Activated T-cell treated with anti-CD3 and anti-CD28 coated beads, Interleukin-2, amount 50 U/mL, for 24 hours (primary cell): ENCODE measurements at regions not wholly inside any gene's neighbourhood (a gene's known extent, or its start where the extent isn't known, plus 50 kb on each side); places are given as distances from the start of the nearest gene placed in this dataset.

Experiments
- DNase-seq: peaks from one replicate; pipeline ENCODE4 v3.0.0-alpha.2; 2020
- H3K27ac Mint-ChIP-seq: 2 replicates; pipeline ENCODE4 v1.8.0; 2020; ENCODE audit warnings: mild to moderate bottlenecking, mixed read lengths
- H3K27me3 Mint-ChIP-seq: 2 replicates; pipeline ENCODE4 v1.8.0; 2020; ENCODE audit warnings: mixed read lengths
- H3K36me3 Mint-ChIP-seq: 2 replicates; pipeline ENCODE4 v1.8.0; 2020; ENCODE audit warnings: low read depth, mixed read lengths
- H3K4me1 Mint-ChIP-seq: 2 replicates; pipeline ENCODE4 v1.8.0; 2020; ENCODE audit warnings: low read depth, mixed read lengths
- H3K4me3 Mint-ChIP-seq: 2 replicates; pipeline ENCODE4 v1.8.0; 2020; ENCODE audit warnings: mild to moderate bottlenecking, moderate library complexity, mixed read lengths
- H3K9me3 Mint-ChIP-seq: 2 replicates; pipeline ENCODE4 v1.8.0; 2020; ENCODE audit warnings: mixed read lengths

DNA sequence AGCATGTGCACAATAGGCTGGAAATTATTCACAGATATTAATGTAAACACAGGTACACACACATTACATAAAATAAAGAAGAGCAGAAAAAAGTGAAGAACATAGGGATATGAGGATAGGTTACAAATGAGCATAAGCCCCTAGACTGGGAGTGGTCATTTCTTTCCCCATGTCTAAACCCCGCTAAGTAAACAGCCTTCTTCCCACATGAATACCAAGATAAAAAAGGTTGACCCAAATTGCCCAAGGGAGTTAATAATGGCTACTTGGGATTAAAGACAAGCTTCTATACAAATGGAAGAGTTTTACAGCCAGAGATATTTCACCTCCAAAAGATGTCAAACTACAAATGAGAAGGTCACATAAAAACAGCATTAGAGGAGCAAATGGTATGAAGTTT is 527.1 kb upstream of the CELF2 start:
- H3K4me3 Mint-ChIP-seq = no peak overlapping the region
- no peak for DNase-seq

DNA sequence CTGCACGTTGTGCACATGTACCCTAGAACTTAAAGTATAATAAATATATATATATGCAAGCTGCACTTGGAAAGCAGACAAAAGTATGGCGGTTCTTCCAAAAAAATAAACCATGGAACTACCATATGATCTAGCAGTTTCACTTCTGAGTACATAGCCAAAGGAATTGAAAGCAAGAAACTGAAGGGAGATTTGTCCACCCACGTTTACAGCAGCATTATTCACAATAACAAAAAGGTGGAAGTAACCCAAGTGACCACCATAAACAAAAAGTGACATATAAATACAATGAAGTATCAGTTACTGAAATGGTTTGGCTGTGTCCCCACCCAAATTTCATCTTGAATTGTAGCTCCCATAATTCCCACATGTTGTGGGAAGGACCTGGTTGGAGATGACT is 525.3 kb upstream of the CELF2 start:
- Mint-ChIP-seq H3K9me3 (no peaks in the 10 kb centered on the region), H3K27me3 (peaks cover 52% of the 10 kb centered on the region), H3K4me3 (no peak overlapping the region), H3K4me1 (no peaks in the 10 kb centered on the region), H3K27ac (no peak overlapping the region), H3K36me3 (no peaks in the 10 kb centered on the region)
- no peak for DNase-seq

More for the DNA sequence above, 527.1 kb upstream of the CELF2 start:
- peaks cover 49% of the 10 kb centered on the region for H3K27me3 Mint-ChIP-seq
- H3K27ac Mint-ChIP-seq = no peak overlapping the region
- no peaks in the 10 kb centered on the region for H3K4me1 Mint-ChIP-seq
- H3K36me3 Mint-ChIP-seq = no peaks in the 10 kb centered on the region
- H3K9me3 Mint-ChIP-seq = no peaks in the 10 kb centered on the region

- Mint-ChIP-seq H3K27me3 (peaks cover 45% of the 10 kb centered on the region), H3K4me1 (no peaks in the 10 kb centered on the region), H3K36me3 (no peaks in the 10 kb centered on the region), H3K27ac (no peak overlapping the region), H3K9me3 (no peaks in the 10 kb centered on the region), H3K4me3 (no peak overlapping the region)
- DNase-seq = no peak
Observed at GRCh38 chr10:10493833-10494232, 523.8 kb upstream of the CELF2 start.

DNA sequence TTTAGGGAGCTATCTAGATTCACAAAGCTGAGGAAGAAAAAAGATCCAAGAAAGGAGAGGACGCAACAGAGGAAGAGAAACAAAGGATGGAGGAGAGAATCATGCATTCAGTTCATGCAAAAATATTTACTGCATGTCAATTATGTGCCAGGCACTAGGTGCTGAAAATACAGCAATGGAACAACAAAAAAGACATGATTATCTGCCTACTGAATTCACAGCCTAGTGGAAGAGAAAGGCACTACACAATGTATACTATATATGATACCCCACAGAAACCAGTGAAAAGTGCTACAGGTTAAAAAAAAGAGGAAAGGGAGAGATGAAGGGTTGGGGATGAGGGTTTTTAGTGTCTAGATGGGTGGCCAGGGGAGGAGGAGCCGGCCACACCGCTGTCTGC is 520.4 kb upstream of the CELF2 start:
- no peak for DNase-seq

GRCh38 chr10:10498781-10499180 is 518.9 kb upstream of the CELF2 start:
- Mint-ChIP-seq H3K36me3 (no peaks in the 10 kb centered on the region), H3K9me3 (peaks cover 3% of the 10 kb centered on the region), H3K27ac (no peak overlapping the region), H3K4me3 (no peak overlapping the region), H3K4me1 (no peaks in the 10 kb centered on the region), H3K27me3 (peaks cover 16% of the 10 kb centered on the region)
- DNase-seq = no peak

More for the DNA sequence above, 520.4 kb upstream of the CELF2 start:
- peaks cover 3% of the 10 kb centered on the region for H3K9me3 Mint-ChIP-seq
- H3K4me3 Mint-ChIP-seq = no peak overlapping the region
- peaks cover 21% of the 10 kb centered on the region for H3K27me3 Mint-ChIP-seq
- no peak overlapping the region for H3K27ac Mint-ChIP-seq
- H3K4me1 Mint-ChIP-seq = no peaks in the 10 kb centered on the region
- no peaks in the 10 kb centered on the region for H3K36me3 Mint-ChIP-seq

- H3K4me1 Mint-ChIP-seq = no peaks in the 10 kb centered on the region
- H3K9me3 Mint-ChIP-seq = peaks cover 3% of the 10 kb centered on the region
- no peaks in the 10 kb centered on the region for H3K36me3 Mint-ChIP-seq
- peaks cover 19% of the 10 kb centered on the region for H3K27me3 Mint-ChIP-seq
- no peak overlapping the region for H3K4me3 Mint-ChIP-seq
- H3K27ac Mint-ChIP-seq = no peak overlapping the region
- DNase-seq = no peak
Observed at GRCh38 chr10:10499839-10500238, 517.8 kb upstream of the CELF2 start.

DNA sequence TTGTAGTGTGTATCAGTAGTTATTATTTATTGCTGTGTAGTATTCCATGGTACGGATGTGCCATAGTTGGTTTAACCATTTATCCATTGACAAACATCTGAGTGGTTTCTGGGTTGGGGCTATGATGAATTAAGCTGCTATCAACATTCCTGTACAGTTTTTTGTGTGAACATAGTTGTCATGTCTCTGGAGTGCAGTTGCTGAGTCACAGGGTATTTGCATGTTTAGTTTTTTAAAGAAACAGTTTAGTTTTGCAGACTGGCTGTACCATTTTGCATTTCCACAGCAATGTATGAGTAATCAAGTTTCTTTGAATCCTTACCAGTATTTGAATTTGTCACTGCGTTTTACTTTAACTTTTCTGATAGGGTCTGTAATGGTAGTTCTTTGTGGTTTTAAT is 516.7 kb upstream of the CELF2 start:
- Mint-ChIP-seq H3K36me3 (no peaks in the 10 kb centered on the region), H3K27ac (no peak overlapping the region), H3K9me3 (peaks cover 3% of the 10 kb centered on the region), H3K4me1 (no peaks in the 10 kb centered on the region), H3K4me3 (no peak overlapping the region), H3K27me3 (peaks cover 26% of the 10 kb centered on the region)
- no peak for DNase-seq

DNA sequence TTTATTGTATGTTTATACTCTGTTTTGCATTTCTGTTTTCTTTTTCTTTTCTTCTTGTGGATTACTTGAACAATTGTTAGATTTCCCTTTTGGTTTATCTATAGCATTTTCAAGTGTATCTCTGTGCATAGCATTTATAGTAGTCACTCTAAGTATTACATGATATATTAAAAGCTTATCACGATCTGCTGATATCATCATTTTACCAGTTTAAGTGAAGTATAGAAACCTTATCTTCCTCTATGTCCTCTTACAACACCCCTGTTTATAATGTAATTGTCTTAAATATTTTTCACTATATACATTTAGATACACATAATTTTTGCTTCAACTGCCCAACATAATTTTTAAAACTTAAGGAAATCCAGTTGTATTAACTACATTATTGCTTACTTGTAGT is 513.9 kb upstream of the CELF2 start:
- Mint-ChIP-seq H3K36me3 (no peaks in the 10 kb centered on the region), H3K4me3 (no peak overlapping the region), H3K27ac (no peak overlapping the region), H3K4me1 (no peaks in the 10 kb centered on the region), H3K27me3 (peaks cover 38% of the 10 kb centered on the region), H3K9me3 (peaks cover 3% of the 10 kb centered on the region)
- DNase-seq = no peak

GRCh38 chr10:10508211-10508610 is 509.5 kb upstream of the CELF2 start:
- DNase-seq = no peak

GRCh38 chr10:10510179-10510578 is 507.5 kb upstream of the CELF2 start:
- Mint-ChIP-seq H3K27me3 (peaks cover 55% of the 10 kb centered on the region), H3K4me3 (no peak overlapping the region), H3K9me3 (no peaks in the 10 kb centered on the region), H3K4me1 (no peaks in the 10 kb centered on the region), H3K36me3 (no peaks in the 10 kb centered on the region), H3K27ac (no peak overlapping the region)
- no peak for DNase-seq

More at GRCh38 chr10:10508211-10508610, 509.5 kb upstream of the CELF2 start:
- Mint-ChIP-seq H3K4me1 (no peaks in the 10 kb centered on the region), H3K9me3 (no peaks in the 10 kb centered on the region), H3K36me3 (no peaks in the 10 kb centered on the region), H3K27me3 (peaks cover 55% of the 10 kb centered on the region), H3K4me3 (no peak overlapping the region), H3K27ac (no peak overlapping the region)

- no peak overlapping the region for H3K4me3 Mint-ChIP-seq
- no peak overlapping the region for H3K27ac Mint-ChIP-seq
- no peaks in the 10 kb centered on the region for H3K9me3 Mint-ChIP-seq
- peaks cover 44% of the 10 kb centered on the region for H3K27me3 Mint-ChIP-seq
- no peak for DNase-seq
- H3K36me3 Mint-ChIP-seq = no peaks in the 10 kb centered on the region
- no peaks in the 10 kb centered on the region for H3K4me1 Mint-ChIP-seq
Observed at GRCh38 chr10:10513067-10513466, 504.6 kb upstream of the CELF2 start.

GRCh38 chr10:10513898-10514297 is 503.8 kb upstream of the CELF2 start:
- Mint-ChIP-seq H3K4me1 (no peaks in the 10 kb centered on the region), H3K27ac (no peak overlapping the region)

DNA sequence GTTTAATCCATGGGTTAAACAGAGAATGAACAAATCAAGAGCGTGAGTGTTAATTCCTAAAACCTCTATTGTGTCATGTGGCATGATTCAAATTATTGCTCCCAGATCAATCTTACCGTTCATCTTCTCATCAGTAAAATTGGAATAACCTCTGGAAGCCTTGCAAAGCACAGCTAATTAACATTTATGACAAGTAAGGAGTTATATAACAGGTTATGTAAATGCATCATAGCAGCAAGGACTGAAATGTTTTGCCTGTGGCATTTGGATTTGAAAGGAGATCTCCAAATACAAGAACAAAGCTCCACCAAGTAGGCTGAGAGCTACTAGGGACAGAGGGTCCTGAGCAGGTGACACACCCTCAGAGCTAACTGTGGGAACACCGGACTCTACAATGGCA is 502.9 kb upstream of the CELF2 start:
- no peaks in the 10 kb centered on the region for H3K4me1 Mint-ChIP-seq
- no peak overlapping the region for H3K27ac Mint-ChIP-seq
- DNase-seq = no peak
- no peak overlapping the region for H3K4me3 Mint-ChIP-seq
- no peaks in the 10 kb centered on the region for H3K36me3 Mint-ChIP-seq
- H3K9me3 Mint-ChIP-seq = no peaks in the 10 kb centered on the region
- H3K27me3 Mint-ChIP-seq = peaks cover 48% of the 10 kb centered on the region

More at GRCh38 chr10:10513898-10514297, 503.8 kb upstream of the CELF2 start:
- DNase-seq = no peak
- Mint-ChIP-seq H3K9me3 (no peaks in the 10 kb centered on the region), H3K36me3 (no peaks in the 10 kb centered on the region), H3K4me3 (no peak overlapping the region), H3K27me3 (peaks cover 45% of the 10 kb centered on the region)

DNA sequence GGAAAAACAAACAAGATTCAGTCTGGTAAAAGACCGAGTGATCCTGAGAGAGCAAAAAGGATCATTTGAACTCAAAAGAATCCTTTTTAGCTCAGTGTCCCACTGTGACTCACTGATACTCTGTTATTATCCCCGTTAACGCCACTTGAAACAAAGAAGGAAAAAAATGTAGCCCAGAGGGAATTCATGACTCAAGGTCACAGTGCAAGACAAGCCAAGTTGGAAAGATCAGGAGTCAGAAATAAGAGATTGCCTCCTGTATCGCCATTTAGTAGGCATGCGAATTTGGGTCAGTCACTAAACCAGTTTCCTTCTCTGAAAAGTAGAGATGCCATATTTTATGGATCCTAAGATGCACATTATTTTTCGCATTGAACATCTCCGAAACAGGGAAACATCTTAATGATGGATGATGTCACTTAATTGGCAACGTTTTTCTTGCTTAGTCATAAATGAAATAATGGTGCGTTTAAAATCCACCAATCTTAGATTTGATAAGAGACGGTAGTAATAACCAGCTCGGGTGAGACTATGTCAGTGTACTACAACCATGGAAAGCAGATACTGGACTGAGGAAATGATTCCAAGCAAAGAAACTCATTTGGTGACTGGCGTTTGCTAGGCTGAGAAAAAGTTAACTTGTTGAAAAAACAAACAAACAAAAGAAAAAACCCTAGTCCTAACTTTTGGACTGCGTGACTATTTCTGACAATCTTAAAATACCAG is 502.0 kb upstream of the CELF2 start:
- Mint-ChIP-seq H3K9me3 (no peaks in the 10 kb centered on the region), H3K27ac (no peak overlapping the region), H3K27me3 (peaks cover 46% of the 10 kb centered on the region), H3K4me1 (peaks cover 5% of the 10 kb centered on the region), H3K36me3 (no peaks in the 10 kb centered on the region), H3K4me3 (no peak overlapping the region)
- no peak for DNase-seq

DNA sequence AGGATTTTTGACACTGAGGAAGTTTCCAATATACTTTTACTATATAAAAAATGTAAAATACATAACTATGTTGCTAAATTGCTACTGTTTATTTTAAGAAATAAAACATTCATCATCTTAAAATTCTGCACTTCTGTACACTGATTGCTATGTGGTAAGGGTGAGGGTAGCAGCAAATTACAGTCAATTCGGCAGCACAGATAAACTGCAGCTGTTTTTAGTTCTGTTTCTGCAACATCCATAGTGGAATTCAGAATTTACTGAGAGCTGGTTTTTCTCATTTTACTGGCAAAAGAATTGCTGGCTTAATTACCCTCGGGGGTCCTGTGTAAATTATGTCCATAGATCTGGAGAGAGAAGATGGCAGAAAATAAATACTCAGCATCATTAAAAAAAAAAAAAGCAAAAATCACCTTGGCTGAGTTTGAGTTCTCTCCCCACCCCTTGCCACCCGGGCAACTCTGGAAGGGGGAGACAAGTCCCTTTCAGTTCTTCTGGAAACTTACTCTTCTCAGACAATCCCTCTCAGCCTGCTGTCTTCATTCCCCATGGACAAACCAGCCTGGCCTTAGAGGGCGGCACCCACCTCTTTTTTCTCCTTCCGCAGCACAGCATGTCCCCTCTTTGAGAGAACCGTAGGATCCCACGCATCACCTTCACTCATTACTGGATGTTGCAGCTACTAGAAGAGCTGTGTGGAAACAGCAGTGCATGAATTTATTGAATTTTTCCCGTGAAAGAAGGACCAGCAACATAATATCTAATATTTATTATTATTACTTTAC is 501.1 kb upstream of the CELF2 start:
- Mint-ChIP-seq H3K27me3 (peaks cover 44% of the 10 kb centered on the region), H3K9me3 (no peaks in the 10 kb centered on the region), H3K4me3 (no peak overlapping the region), H3K27ac (no peak overlapping the region), H3K4me1 (peaks cover 12% of the 10 kb centered on the region), H3K36me3 (no peaks in the 10 kb centered on the region)
- no peak for DNase-seq
